ENCODE measurements at regions not wholly inside any gene's neighbourhood (a gene's known extent, or its start where the extent isn't known, plus 50 kb on each side); places are given as distances from the start of the nearest gene placed in this dataset.

GRCh38 chr3:177946936-177947335 is 589.3 kb upstream of the KCNMB2 start:
- TF ChIP-seq CTCF (conservative IDR thresholded peaks at IDR 0.05) (no peak), EZH2 (IDR thresholded peaks at IDR 0.05; ENCODE audit: low read depth) (no peak)

Measured in PC-9 (cell line).